Thymus (tissue), 11 donors: ENCODE measurements at regions not wholly inside any gene's neighbourhood (a gene's known extent, or its start where the extent isn't known, plus 50 kb on each side); places are given as distances from the start of the nearest gene placed in this dataset.

ENCODE experiments used
- DNase-seq, 9 donors: peaks; one replicate each; pipeline ENCODE4 v3.0.0-alpha.2; 2013; ENCODE audit warnings: low spot score in 9 of 9, low read depth in 6 of 9, missing footprints in 1 of 9
- H3K27ac ChIP-seq, 2 donors: one replicate each; pipeline ENCODE4 v1.5.1; 2013; ENCODE audit warnings: control low read depth in 1 of 2, low read depth in 1 of 2, low read length in 1 of 2, mild to moderate bottlenecking in 1 of 2, moderate library complexity in 1 of 2
- H3K27me3 ChIP-seq, 2 donors: one replicate each; pipeline ENCODE4 v1.5.1; 2013; ENCODE audit warnings: low read length in 1 of 2; ENCODE audit not compliant: control insufficient read depth in 2 of 2, insufficient read depth in 1 of 2
- H3K36me3 ChIP-seq, 2 donors: one replicate each; pipeline ENCODE4 v1.5.1; 2013; ENCODE audit warnings: low read length in 1 of 2, mild to moderate bottlenecking in 1 of 2, moderate library complexity in 1 of 2; ENCODE audit not compliant: control insufficient read depth in 2 of 2, insufficient read depth in 2 of 2
- H3K4me1 ChIP-seq, 2 donors: one replicate each; pipeline ENCODE4 v1.5.1; 2013; ENCODE audit warnings: low read length in 2 of 2; ENCODE audit not compliant: control insufficient read depth in 2 of 2, insufficient read depth in 2 of 2
- H3K4me3 ChIP-seq, 2 donors: one replicate each; pipeline ENCODE4 v1.5.1; 2013; ENCODE audit warnings: low read length in 2 of 2, control low read depth in 1 of 2, mild to moderate bottlenecking in 1 of 2
- H3K9me3 ChIP-seq, 2 donors: one replicate each; pipeline ENCODE4 v1.5.1; 2013; ENCODE audit warnings: low read length in 1 of 2, mild to moderate bottlenecking in 1 of 2; ENCODE audit not compliant: control insufficient read depth in 2 of 2, insufficient read depth in 1 of 2
- WGBS: extraction: QIAGEN DNeasy Blood & Tissue Kit; methylation state at CpG from one replicate; pipeline ENCODE4 v1.1.7; 2013; 5-methylcytosine and 5-hydroxymethylcytosine counted together
- donor health status: healthy.

DNA sequence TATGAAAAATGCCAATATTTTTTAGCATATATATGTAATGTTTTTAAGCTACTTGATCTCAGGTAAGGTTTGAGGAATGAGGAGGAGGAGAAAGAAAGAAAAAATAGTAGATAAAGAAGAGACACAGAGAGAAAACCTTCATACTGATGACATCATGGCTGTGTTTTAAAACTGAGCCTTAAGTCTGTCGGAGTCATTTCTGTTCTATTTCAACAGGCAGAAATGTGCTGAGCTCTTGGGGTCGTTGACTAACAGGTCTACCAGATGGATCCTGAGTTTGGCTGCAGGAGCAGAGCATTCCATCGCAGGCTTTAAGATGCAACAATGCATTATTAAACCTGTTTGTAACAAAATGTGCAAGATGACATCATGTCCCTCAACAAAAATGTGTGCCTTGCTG is 356.0 kb downstream of the TGFB2 start:
- WGBS = 76% methylated on average over 3 of the region's 3 CpGs

DNA sequence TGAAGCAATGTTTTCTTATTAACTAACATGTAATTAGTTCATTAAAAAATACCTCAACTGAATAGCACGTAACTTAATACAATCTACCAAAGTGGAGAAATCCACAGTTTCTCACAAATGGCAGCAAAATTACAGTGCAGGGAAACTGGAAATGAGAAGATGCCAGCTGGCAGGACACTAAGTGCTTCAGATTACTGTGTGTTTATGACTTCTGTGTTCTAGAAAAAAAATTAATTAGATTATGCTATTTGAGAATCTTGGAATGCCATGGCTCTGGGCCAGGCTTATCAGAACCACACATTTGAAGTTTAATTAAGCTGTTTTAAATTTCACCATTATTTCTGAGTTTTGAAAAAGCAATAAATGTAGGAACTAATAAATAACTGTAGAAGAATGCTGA is 357.6 kb downstream of the TGFB2 start:
- DNase-seq = no peak
- 94% methylated on average over 1 of the region's 1 CpG for WGBS

More for the DNA sequence above, 356.0 kb downstream of the TGFB2 start:
- Histone ChIP-seq H3K4me3 (no peak overlapping the region), H3K27ac (no peak overlapping the region), H3K9me3 (no peaks in the 10 kb centered on the region), H3K27me3 (no peaks in the 10 kb centered on the region), H3K4me1 (no peaks in the 10 kb centered on the region), H3K36me3 (no peaks in the 10 kb centered on the region)
- no peak for DNase-seq

DNA sequence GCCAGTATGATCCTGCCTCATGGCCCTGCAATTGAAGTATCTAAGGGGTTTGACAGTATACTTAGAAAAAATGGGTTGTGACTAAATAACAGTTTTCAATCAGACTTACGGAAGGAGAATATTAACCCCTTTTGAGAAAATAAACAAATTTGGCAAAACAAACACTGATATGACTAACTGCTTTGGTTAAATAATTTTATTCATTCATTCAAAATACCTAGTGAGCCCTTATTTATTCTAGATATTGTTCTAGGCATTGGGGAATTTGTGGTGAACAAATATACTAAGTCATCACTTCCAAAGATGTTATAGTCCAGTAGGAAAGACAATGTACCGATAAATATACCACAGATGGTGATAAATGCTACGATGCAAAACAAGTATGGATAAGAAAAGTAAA is 358.7 kb downstream of the TGFB2 start:
- Histone ChIP-seq H3K4me1 (no peaks in the 10 kb centered on the region), H3K36me3 (no peaks in the 10 kb centered on the region), H3K27me3 (no peaks in the 10 kb centered on the region), H3K27ac (no peak overlapping the region), H3K9me3 (no peaks in the 10 kb centered on the region), H3K4me3 (no peak overlapping the region)
- no peak for DNase-seq
- whole genome bisulfite sequencing = 95% methylated on average over 3 of the region's 3 CpGs

More for the DNA sequence above, 357.6 kb downstream of the TGFB2 start:
- no peaks in the 10 kb centered on the region for H3K36me3 ChIP-seq
- H3K27me3 ChIP-seq = no peaks in the 10 kb centered on the region
- no peaks in the 10 kb centered on the region for H3K9me3 ChIP-seq
- no peak overlapping the region for H3K4me3 ChIP-seq
- no peaks in the 10 kb centered on the region for H3K4me1 ChIP-seq
- H3K27ac ChIP-seq = no peak overlapping the region

DNA sequence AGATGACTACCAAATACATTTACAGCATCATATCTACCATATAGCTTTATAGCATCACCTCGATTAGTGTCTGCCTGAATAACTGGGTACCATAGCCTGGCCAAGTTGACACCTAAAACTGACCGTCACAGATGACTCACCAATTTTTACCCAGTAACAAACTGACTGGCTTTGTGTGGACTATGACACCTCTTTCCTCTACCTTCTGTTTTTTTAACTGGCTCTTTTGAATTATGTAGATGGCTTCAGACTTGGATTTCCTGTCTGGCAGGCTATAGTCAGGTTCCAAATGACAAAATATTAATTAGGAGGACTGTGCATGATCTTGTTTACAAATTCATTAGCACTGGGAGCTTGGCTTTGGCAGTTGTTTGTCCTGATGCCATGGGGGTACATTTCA is 360.3 kb downstream of the TGFB2 start:
- H3K4me1 ChIP-seq = no peaks in the 10 kb centered on the region
- no peaks in the 10 kb centered on the region for H3K27me3 ChIP-seq
- no peaks in the 10 kb centered on the region for H3K9me3 ChIP-seq
- DNase-seq = no peak
- H3K4me3 ChIP-seq = no peak overlapping the region
- no peaks in the 10 kb centered on the region for H3K36me3 ChIP-seq
- no peak overlapping the region for H3K27ac ChIP-seq
- 92% methylated on average over 2 of the region's 2 CpGs for WGBS

DNA sequence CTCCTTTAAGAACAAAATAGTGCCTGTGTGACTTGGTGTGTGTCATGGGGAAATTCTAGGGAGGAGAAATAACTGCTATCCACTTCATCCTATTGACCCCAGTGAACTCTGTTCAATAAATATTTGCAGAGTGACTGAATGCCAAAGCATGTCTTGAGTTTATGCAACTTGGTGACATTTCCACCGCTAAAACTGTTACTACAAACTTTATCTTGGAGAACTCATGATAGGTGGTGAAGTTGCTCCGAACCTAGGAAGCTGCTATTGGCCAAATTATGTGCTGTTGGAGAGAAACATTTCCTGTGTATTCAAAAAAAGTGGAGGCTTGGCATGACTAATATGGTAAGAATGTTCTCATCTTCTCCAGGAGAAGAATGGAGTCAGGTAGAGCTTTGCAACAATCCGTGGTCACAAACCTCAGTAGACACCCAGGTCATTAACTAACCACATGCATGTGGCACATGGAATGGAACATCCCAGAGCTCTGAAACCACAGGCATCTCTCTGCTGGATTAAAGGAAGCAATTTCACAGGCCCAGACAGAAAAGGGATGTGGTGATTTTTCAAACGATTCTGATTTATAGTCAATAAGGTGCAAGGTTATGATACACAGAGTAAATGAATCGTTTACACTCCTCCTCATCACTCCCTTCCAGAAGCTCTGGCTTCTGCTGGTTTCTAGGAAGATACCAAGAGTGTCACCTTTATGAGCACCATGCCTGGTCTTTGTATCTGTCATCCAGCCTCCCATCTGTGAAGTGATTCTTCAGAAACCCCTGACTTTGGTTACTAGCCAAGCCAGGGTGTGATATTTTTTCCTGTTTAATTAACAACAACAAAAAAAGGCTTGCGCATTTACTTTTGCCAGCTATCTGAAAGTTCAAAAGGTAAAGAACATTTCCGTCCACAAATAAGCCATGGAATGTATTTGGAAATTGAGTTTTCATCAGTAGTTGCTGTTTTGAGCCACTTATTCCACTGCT is 361.1 kb downstream of the TGFB2 start:
- H3K4me3 ChIP-seq = no peak overlapping the region
- H3K36me3 ChIP-seq = no peaks in the 10 kb centered on the region
- no peak for DNase-seq
- peaks cover 0 to under 1% of the 10 kb centered on the region in 2 donors for H3K9me3 ChIP-seq
- no peaks in the 10 kb centered on the region for H3K27me3 ChIP-seq
- no peak overlapping the region for H3K27ac ChIP-seq
- no peaks in the 10 kb centered on the region for H3K4me1 ChIP-seq
- WGBS = 68% methylated on average over 7 of the region's 7 CpGs

DNA sequence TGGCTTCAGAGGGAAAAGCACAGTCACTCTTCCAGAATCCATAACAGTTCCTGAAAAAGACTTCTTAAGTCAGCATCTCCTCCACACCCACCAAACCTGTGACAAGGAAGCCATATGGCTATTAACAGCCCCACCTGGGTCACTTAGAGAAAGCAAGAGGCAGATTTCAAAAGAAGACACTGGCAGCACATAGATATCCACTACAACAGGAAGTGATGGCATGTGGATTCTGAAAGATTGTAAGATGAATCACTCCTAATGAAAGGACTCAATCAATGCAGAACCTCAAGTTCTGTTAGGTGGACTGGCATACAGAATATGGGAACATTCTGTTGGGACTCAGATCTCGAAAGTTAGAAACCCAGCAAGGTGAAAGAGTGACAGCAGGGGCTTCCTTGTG is 365.9 kb downstream of the TGFB2 start:
- Histone ChIP-seq H3K27me3 (no peaks in the 10 kb centered on the region), H3K4me3 (no peak overlapping the region), H3K36me3 (no peaks in the 10 kb centered on the region), H3K4me1 (no peaks in the 10 kb centered on the region), H3K9me3 (peaks cover 0 to 3% of the 10 kb centered on the region in 2 donors), H3K27ac (no peak overlapping the region)
- no peak for DNase-seq
- 74% methylated on average over 1 of the region's 1 CpG for WGBS

DNA sequence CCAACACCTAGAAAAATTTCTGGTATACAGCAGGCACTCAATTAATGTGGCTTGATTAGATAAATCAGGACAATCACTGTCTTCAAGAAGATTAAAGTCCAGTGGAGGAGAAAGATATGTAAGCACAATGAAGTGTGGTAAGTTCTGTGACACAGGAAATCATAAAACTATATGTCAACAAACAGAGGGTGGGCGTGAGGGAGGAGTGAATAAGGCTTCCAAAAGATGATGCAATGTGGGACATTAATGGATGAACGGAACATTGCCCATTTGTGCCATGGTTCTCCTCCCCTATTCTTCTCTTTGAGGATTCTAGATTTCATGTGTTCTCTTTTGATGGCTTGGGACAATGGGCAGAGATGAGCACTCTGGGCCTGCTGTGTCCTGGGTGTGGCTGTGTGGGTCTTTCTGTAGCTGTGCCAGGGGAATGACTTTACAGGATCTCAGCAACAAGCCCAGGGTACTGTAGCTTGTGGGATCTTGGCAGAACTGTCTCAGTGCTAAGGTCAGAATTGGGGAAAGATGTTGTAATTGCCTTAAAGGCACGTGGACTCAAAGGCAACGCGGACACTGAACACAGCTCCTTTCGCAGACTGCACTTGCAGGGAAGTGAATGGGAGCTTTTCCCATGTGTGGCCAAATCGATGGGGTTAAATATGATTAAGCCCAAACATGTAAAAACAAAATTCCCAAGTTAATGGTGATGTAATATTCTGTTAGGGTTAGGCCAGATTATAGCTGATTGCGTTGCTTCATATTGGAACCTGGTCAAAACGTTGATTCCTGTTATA is 366.9 kb downstream of the TGFB2 start:
- 89% methylated on average over 9 of the region's 9 CpGs for WGBS

DNA sequence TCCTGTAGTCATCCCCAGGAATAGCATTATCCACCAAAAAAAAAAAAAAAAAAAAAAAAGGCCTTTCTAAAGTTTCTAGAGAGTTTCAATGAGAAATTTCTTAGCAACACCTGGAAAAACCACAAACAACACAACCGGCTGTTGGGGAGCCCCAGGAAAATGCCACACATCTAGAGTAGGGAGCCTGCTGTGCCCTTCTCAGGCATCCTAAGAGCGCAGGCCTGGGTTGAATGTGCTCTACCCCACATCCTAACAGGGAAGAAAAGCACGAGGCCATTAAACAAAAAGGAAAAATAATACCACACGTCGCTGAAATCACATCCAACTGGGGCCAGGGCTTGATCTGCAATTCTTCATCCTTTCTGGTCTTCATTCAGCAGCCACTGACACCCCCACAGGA is 367.5 kb downstream of the TGFB2 start:
- Histone ChIP-seq H3K27ac (no peak overlapping the region), H3K36me3 (no peaks in the 10 kb centered on the region), H3K4me3 (no peak overlapping the region), H3K9me3 (peaks cover 0 to 3% of the 10 kb centered on the region in 2 donors), H3K4me1 (no peaks in the 10 kb centered on the region), H3K27me3 (no peaks in the 10 kb centered on the region)
- 86% methylated on average over 5 of the region's 5 CpGs for WGBS
- DNase-seq = no peak

More for the DNA sequence above, 366.9 kb downstream of the TGFB2 start:
- no peak overlapping the region for H3K27ac ChIP-seq
- no peak for DNase-seq
- no peaks in the 10 kb centered on the region for H3K36me3 ChIP-seq
- H3K4me3 ChIP-seq = no peak overlapping the region
- H3K4me1 ChIP-seq = no peaks in the 10 kb centered on the region
- H3K9me3 ChIP-seq = peaks cover 0 to 3% of the 10 kb centered on the region in 2 donors
- H3K27me3 ChIP-seq = no peaks in the 10 kb centered on the region
